ENCODE measurements at regions not wholly inside any gene's neighbourhood (a gene's known extent, or its start where the extent isn't known, plus 50 kb on each side); places are given as distances from the start of the nearest gene placed in this dataset.

DNA sequence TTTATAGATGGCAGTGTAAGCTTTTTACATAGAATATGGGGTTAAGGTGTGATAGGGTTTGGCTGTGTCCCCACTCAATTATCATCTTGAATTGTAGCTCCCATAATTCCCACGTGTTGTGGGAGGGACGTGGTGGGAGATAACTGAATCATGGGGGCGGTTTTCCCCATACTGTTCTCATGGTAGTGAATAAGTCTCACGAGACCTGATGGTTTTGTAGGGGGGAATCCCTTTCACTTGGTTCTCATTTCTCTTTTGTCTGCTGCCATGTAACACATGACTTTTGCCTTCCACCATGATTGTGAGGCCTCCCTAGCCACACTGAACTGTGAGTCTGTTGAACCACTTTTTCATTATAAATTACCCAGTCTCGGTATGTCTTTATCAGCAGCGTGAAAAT is 290.3 kb upstream of the B3GALT2 start:
- FAIRE-seq: no peak

DNA sequence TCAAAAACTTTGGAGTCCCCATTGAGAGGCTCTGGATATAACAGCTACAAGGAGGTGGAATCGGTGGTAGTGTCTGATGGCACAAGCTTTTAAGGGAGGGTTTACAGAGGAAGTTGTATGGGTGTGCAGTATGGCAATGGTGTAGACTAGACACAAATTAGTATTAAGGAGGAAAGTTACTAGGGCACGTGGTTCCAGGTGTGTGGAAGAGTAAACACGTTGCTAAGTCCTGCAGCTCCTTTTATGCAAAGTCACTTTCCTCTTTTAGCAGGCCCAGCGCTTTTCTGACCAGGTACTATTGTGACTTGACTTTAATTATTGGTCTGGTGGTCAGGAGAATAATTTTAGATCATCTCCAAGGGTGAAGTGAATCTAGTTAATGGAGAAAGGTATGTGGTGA is 287.5 kb upstream of the B3GALT2 start:
- DNase-seq (ENCODE audit: insufficient read length, low spot score) (no peak), FAIRE-seq (no peak)
- TF ChIP-seq TAF1 (IDR thresholded peaks at IDR 0.05; ENCODE audit: low read depth, low read length) (no peak), SPI1 (IDR thresholded peaks at IDR 0.05; ENCODE audit: low read depth, low read length) (no peak), PAX5 (IDR thresholded peaks at IDR 0.05; ENCODE audit: insufficient read depth, low read length, severe bottlenecking) (no peak), POLR2A (IDR thresholded peaks at IDR 0.05; ENCODE audit: low read depth, low read length) (no peak), POU2F2 (IDR thresholded peaks at IDR 0.05; ENCODE audit: low read depth, low read length) (no peak), POLR2AphosphoS5 (IDR thresholded peaks at IDR 0.05; ENCODE audit: low read depth, low read length) (no peak)

More for the DNA sequence above, 290.3 kb upstream of the B3GALT2 start:
- no peak for DNase-seq (ENCODE audit: insufficient read length, low spot score)
- TF ChIP-seq TAF1 (IDR thresholded peaks at IDR 0.05; ENCODE audit: low read depth, low read length) (no peak), POLR2A (IDR thresholded peaks at IDR 0.05; ENCODE audit: low read depth, low read length) (no peak), PAX5 (IDR thresholded peaks at IDR 0.05; ENCODE audit: insufficient read depth, low read length, severe bottlenecking) (no peak), SPI1 (IDR thresholded peaks at IDR 0.05; ENCODE audit: low read depth, low read length) (no peak), POLR2AphosphoS5 (IDR thresholded peaks at IDR 0.05; ENCODE audit: low read depth, low read length) (no peak), POU2F2 (IDR thresholded peaks at IDR 0.05; ENCODE audit: low read depth, low read length) (no peak)

DNA sequence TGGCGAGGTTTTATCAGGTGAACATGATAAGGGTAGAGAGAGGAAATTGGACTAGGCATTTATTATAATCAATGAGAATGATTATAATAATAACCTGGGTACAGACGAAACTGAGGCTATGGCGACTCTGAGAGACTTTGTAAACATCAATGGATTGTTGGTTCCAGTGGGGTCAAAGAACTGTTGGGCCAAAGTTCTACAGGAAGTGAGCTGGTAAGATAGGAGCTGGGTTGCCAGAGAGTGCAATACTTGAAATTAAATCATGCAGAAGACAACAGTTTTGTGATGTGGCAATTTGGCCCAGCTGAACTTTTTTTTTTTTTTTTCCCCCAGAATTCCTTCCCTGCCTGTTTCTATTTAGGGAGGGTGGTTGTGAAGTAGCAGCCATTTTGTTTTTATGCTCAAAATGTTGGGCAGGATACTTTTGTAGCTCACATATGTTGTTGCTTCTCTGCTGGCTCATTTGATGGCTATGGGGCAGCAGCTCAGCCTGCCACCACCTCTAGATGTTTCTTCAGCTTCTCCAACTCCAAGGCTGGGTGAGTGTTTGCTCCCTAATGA is 286.5 kb upstream of the B3GALT2 start:
- DNase-seq (ENCODE audit: insufficient read length, low spot score): no peak
- no peak for FAIRE-seq
- TF ChIP-seq PAX5 (IDR thresholded peaks at IDR 0.05; ENCODE audit: insufficient read depth, low read length, severe bottlenecking) (no peak), TAF1 (IDR thresholded peaks at IDR 0.05; ENCODE audit: low read depth, low read length) (no peak), SPI1 (IDR thresholded peaks at IDR 0.05; ENCODE audit: low read depth, low read length) (no peak), POLR2A (IDR thresholded peaks at IDR 0.05; ENCODE audit: low read depth, low read length) (no peak), POU2F2 (IDR thresholded peaks at IDR 0.05; ENCODE audit: low read depth, low read length) (no peak), POLR2AphosphoS5 (IDR thresholded peaks at IDR 0.05; ENCODE audit: low read depth, low read length) (no peak)

DNA sequence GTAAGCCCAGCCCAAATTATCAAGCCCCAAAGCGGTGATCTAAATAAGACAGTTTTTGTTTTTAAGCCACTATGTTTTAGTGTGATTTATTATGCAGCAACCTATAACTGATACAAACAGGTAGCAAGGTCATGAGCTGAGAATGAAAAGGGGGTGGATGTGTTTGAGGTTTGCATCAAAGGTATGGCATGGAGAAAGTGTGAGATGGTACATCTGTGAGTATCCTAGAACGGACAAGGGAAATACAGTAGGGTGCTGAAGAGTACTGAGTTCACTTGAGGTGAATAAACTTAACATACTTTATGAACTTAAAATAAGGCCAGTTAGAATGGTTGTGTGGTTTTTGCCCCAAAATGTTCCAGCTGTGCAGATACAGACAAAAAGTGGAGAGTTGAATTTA is 286.0 kb upstream of the B3GALT2 start:
- no peak for DNase-seq (ENCODE audit: insufficient read length, low spot score)
- FAIRE-seq: no peak
- TF ChIP-seq POLR2AphosphoS5 (IDR thresholded peaks at IDR 0.05; ENCODE audit: low read depth, low read length) (no peak), TAF1 (IDR thresholded peaks at IDR 0.05; ENCODE audit: low read depth, low read length) (no peak), SPI1 (IDR thresholded peaks at IDR 0.05; ENCODE audit: low read depth, low read length) (no peak), POLR2A (IDR thresholded peaks at IDR 0.05; ENCODE audit: low read depth, low read length) (no peak), PAX5 (IDR thresholded peaks at IDR 0.05; ENCODE audit: insufficient read depth, low read length, severe bottlenecking) (no peak), POU2F2 (IDR thresholded peaks at IDR 0.05; ENCODE audit: low read depth, low read length) (no peak)

DNA sequence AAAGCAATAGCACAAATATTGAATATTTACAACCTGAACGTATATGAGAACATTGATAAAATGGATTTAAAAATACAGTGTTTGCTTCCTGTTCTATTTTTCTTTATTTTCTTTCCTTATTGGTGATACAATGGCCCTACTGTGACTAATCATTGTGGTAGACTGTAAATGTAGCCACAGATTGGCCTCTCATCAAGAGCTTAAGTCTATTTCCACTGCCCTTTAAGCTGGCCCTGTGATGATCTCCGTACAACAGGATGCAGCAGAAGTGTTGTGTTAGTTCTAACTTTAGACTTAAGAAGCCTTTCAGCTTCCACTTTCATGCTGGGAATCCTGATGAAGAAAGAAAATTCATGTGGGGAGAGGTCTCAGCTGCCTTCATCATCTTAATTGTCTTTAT is 285.6 kb upstream of the B3GALT2 start:
- TF ChIP-seq PAX5 (IDR thresholded peaks at IDR 0.05; ENCODE audit: insufficient read depth, low read length, severe bottlenecking) (no peak), POLR2AphosphoS5 (IDR thresholded peaks at IDR 0.05; ENCODE audit: low read depth, low read length) (no peak), POLR2A (IDR thresholded peaks at IDR 0.05; ENCODE audit: low read depth, low read length) (no peak), TAF1 (IDR thresholded peaks at IDR 0.05; ENCODE audit: low read depth, low read length) (no peak), SPI1 (IDR thresholded peaks at IDR 0.05; ENCODE audit: low read depth, low read length) (no peak), POU2F2 (IDR thresholded peaks at IDR 0.05; ENCODE audit: low read depth, low read length) (no peak)
- no peak for FAIRE-seq
- DNase-seq (ENCODE audit: insufficient read length, low spot score): no peak

DNA sequence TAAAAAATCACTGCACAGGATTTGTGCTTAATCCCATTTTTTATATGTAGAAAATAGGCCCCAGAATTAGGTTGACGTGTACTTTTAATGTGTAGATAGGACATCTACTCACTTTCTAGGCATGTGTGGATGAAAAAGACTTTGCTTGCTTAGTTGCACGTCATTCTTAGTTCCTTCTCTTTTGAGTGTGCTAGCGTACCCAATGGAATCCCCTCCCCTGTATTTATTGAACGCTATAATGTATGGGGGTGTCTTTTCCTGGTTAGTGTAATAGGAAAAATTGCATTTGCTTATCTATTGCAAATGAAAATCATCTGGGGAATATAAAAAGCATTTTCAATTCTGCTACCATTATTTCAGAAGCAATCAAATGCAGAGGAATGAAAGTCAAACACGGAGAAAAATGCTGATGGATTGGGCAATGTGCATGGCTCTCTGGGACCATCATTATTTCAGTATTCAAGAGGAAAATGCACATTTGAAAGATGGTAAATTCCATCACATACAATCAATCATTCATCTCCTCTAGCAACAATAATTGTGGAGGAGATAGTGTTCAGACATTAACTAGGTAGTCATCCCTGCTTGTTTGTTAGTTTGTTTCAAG is 277.0 kb upstream of the B3GALT2 start:
- FAIRE-seq (no peak), DNase-seq (ENCODE audit: insufficient read length, low spot score) (no peak)
- TF ChIP-seq POLR2A (IDR thresholded peaks at IDR 0.05; ENCODE audit: low read depth, low read length) (no peak), SPI1 (IDR thresholded peaks at IDR 0.05; ENCODE audit: low read depth, low read length) (no peak)

DNA sequence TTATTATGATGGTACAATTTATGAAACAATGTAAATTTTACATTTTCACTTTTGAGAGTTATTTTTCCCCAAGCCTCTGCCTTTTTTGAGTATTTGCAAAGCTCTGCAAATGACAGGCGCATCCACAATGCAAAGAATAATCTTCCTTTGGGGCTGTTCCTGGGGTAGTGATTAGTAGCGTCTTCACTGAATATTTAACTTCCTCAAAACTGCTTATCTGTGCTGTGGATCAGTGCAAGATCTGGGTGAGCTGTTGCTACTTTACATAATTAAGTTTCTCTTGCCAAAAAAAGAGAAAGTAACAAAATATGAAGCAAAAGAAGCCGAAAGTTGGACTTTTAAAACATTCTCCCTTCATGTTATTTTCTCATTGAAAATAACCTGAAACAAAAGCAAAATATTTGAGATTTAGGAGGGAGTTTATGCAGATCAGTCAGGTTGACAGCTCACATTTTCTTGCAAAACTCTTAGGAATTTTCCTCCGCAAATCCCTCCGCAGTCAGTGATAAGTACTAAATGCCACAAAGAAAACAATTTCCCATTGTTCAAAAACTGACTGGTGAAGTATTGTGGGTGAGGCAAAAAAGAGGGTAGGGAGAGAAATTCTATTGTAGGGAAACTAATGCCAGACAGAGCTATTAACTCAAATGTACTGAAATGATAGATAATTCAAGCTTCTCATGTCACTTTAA is 276.4 kb upstream of the B3GALT2 start:
- no peak for DNase-seq (ENCODE audit: insufficient read length, low spot score)
- no peak for TF ChIP-seq POLR2AphosphoS5 (IDR thresholded peaks at IDR 0.05; ENCODE audit: low read depth, low read length)
- TF ChIP-seq POLR2A (IDR thresholded peaks at IDR 0.05; ENCODE audit: low read depth, low read length): no peak
- TF ChIP-seq TAF1 (IDR thresholded peaks at IDR 0.05; ENCODE audit: low read depth, low read length): no peak
- TF ChIP-seq PAX5 (IDR thresholded peaks at IDR 0.05; ENCODE audit: insufficient read depth, low read length, severe bottlenecking): no peak
- no peak for TF ChIP-seq SPI1 (IDR thresholded peaks at IDR 0.05; ENCODE audit: low read depth, low read length)
- no peak for TF ChIP-seq POU2F2 (IDR thresholded peaks at IDR 0.05; ENCODE audit: low read depth, low read length)
- FAIRE-seq: peak; percentile 20

DNA sequence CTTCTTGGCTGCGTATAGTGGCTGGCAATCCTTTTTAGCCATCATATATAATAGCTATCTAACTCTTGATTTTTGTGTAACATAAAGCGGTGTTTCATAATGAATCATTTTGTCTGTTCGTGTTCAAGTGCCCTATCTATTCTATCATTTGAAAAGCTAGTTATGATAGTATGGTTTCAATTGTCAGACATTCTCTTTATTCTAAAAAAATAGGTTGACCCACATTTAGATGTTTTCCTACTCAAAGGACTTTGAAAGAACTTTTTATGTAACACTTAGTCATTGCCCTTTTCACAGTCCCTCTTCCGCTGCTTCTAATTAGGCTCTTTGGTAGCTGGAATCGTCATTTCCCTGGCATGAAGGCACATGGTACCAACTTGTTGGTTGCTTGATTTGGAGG is 272.2 kb upstream of the B3GALT2 start:
- DNase-seq (ENCODE audit: insufficient read length, low spot score) (no peak), FAIRE-seq (no peak)
- TF ChIP-seq POLR2A (IDR thresholded peaks at IDR 0.05; ENCODE audit: low read depth, low read length): no peak
- TF ChIP-seq SPI1 (IDR thresholded peaks at IDR 0.05; ENCODE audit: low read depth, low read length): no peak
- no peak for TF ChIP-seq POU2F2 (IDR thresholded peaks at IDR 0.05; ENCODE audit: low read depth, low read length)
- no peak for TF ChIP-seq POLR2AphosphoS5 (IDR thresholded peaks at IDR 0.05; ENCODE audit: low read depth, low read length)
- TF ChIP-seq TAF1 (IDR thresholded peaks at IDR 0.05; ENCODE audit: low read depth, low read length): no peak
- TF ChIP-seq PAX5 (IDR thresholded peaks at IDR 0.05; ENCODE audit: insufficient read depth, low read length, severe bottlenecking): no peak

DNA sequence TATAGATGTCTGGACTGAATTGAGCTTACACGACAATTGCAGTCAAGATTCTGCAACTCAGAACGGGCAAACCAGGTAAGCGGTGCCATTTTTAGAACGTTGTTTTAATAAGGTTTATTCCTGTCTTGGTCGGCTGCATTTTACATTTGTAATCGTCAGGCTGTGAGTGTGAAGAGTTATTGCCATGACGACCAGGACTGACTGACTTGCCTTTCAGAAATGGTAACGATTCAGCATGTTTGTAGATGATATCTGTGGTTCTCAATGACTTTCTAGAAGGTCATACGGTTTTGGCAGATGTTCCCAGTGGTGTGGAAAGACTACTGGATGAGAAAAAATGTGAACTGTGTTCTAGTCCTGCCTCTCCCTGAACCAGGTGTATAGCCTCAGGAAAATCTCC is 271.3 kb upstream of the B3GALT2 start:
- no peak for TF ChIP-seq PAX5 (IDR thresholded peaks at IDR 0.05; ENCODE audit: insufficient read depth, low read length, severe bottlenecking)
- no peak for TF ChIP-seq POLR2AphosphoS5 (IDR thresholded peaks at IDR 0.05; ENCODE audit: low read depth, low read length)
- no peak for TF ChIP-seq TAF1 (IDR thresholded peaks at IDR 0.05; ENCODE audit: low read depth, low read length)
- TF ChIP-seq POLR2A (IDR thresholded peaks at IDR 0.05; ENCODE audit: low read depth, low read length): no peak
- no peak for TF ChIP-seq SPI1 (IDR thresholded peaks at IDR 0.05; ENCODE audit: low read depth, low read length)
- TF ChIP-seq POU2F2 (IDR thresholded peaks at IDR 0.05; ENCODE audit: low read depth, low read length): no peak
- DNase-seq (ENCODE audit: insufficient read length, low spot score): no peak
- no peak for FAIRE-seq
